Ishikawa (cell line): ENCODE measurements at regions not wholly inside any gene's neighbourhood (a gene's known extent, or its start where the extent isn't known, plus 50 kb on each side); places are given as distances from the start of the nearest gene placed in this dataset.
A peak's percentile ranks its signal among the peaks of the same experiment; 100 is the strongest.

Experiments used
- CEBPB ChIP-seq: IDR thresholded peaks from 2 replicates; pipeline ENCODE4 v1.6.1; 2012
- CREB1 ChIP-seq: IDR thresholded peaks from 2 replicates; pipeline ENCODE4 v1.6.1; 2012; ENCODE audit warnings: low read depth
- EGR1 ChIP-seq: IDR thresholded peaks from 2 replicates; pipeline ENCODE4 v1.6.1; 2012
- EP300 ChIP-seq: IDR thresholded peaks from 2 replicates; pipeline ENCODE4 v1.6.1; 2012; ENCODE audit warnings: borderline replicate concordance
- FOXM1 ChIP-seq: IDR thresholded peaks from 2 replicates; pipeline ENCODE4 v1.6.1; 2012; ENCODE audit warnings: low read depth, borderline replicate concordance
- NFIC ChIP-seq: IDR thresholded peaks from 2 replicates; pipeline ENCODE4 v1.6.1; 2012
- RAD21 ChIP-seq: IDR thresholded peaks from 2 replicates; pipeline ENCODE4 v1.6.1; 2012; ENCODE audit warnings: low read depth
- REST ChIP-seq: IDR thresholded peaks from 2 replicates; pipeline ENCODE4 v1.6.1; 2012; ENCODE audit warnings: low read depth, mild to moderate bottlenecking
- TAF1 ChIP-seq: IDR thresholded peaks from 2 replicates; pipeline ENCODE4 v1.6.1; 2012; ENCODE audit warnings: low read depth, mild to moderate bottlenecking
- TCF12 ChIP-seq: IDR thresholded peaks from 2 replicates; pipeline ENCODE4 v1.6.1; 2012; ENCODE audit warnings: low read depth
- TEAD4 ChIP-seq: IDR thresholded peaks from 2 replicates; pipeline ENCODE4 v1.6.1; 2012
- YY1 ChIP-seq: IDR thresholded peaks from 2 replicates; pipeline ENCODE4 v1.6.1; 2012; ENCODE audit warnings: low read depth
- ZBTB7A ChIP-seq: IDR thresholded peaks from 2 replicates; pipeline ENCODE4 v1.6.1; 2012; ENCODE audit warnings: low read depth
- TF ChIP-seq, protein P1 (sequence below): IDR thresholded peaks from 2 replicates; pipeline ENCODE4 v1.6.1; 2012
- TF ChIP-seq, protein P2 (sequence below): IDR thresholded peaks from 2 replicates; pipeline ENCODE4 v1.6.1; 2012

- TF ChIP-seq, protein P1, sequence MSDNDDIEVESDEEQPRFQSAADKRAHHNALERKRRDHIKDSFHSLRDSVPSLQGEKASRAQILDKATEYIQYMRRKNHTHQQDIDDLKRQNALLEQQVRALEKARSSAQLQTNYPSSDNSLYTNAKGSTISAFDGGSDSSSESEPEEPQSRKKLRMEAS: no peak
- TF ChIP-seq TEAD4 (no peak), EP300 (no peak), YY1 (no peak), ZBTB7A (no peak), REST (no peak), FOXM1 (no peak), EGR1 (no peak)
Observed at GRCh38 chr5:120917214-120917758, 453.2 kb downstream of the PRR16 start.

DNA sequence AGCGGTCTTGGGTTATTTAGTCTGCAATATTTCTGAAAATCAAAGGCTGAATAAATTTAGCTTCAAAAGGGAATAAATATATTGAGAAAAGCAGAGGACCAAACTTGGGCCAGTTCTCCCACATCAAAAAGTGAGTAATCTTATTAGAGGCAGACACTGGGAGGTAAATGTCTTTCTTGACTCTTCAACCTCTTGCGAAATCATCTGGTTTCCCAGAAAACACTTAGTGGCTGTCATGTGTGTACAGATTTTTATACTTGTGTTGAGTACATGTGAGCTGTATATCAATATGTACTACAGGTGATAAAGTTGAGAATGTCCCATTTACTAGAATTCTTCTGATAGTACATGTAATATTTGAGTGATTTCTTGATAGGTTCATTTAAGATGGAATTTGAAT is 454.9 kb downstream of the PRR16 start:
- TF ChIP-seq RAD21: no peak
- peak; percentile 53; the same call in 1 of the 2 replicates for TF ChIP-seq CEBPB

GRCh38 chr5:120923026-120923425 is 458.9 kb downstream of the PRR16 start:
- TF ChIP-seq YY1: no peak
- TF ChIP-seq ZBTB7A: no peak
- no peak for TF ChIP-seq REST

DNA sequence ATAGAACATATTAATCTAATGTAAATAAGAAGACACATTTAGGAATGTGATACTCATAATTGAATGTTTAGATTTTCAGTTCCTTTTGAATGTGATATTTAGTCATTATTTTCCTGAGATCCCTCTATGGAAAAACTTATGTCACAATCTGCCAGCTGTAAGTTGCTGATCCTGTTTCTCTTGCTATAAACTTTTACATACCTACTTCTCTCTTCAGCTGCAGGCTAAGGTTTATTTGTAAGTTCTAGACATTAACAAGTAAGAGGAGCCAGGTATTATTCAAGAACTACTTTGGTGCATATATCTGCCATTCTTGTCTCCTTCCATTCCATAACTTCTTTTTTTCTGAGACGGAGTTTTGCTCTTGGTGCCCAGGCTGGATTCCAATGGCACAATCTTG is 462.4 kb downstream of the PRR16 start:
- TF ChIP-seq TEAD4 (no peak), ZBTB7A (no peak), EGR1 (no peak), FOXM1 (no peak), TAF1 (no peak), YY1 (no peak), CREB1 (no peak), RAD21 (no peak), CEBPB (no peak), REST (no peak), TCF12 (no peak), EP300 (no peak), NFIC (no peak)
- TF ChIP-seq, protein P1: no peak
- TF ChIP-seq, protein P2, sequence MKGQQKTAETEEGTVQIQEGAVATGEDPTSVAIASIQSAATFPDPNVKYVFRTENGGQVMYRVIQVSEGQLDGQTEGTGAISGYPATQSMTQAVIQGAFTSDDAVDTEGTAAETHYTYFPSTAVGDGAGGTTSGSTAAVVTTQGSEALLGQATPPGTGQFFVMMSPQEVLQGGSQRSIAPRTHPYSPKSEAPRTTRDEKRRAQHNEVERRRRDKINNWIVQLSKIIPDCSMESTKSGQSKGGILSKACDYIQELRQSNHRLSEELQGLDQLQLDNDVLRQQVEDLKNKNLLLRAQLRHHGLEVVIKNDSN: no peak

GRCh38 chr5:120927950-120928530 is 463.9 kb downstream of the PRR16 start:
- TF ChIP-seq ZBTB7A (no peak), REST (no peak), CREB1 (no peak), CEBPB (no peak), TAF1 (no peak)
